ENCODE measurements at regions not wholly inside any gene's neighbourhood (a gene's known extent, or its start where the extent isn't known, plus 50 kb on each side); places are given as distances from the start of the nearest gene placed in this dataset.

DNA sequence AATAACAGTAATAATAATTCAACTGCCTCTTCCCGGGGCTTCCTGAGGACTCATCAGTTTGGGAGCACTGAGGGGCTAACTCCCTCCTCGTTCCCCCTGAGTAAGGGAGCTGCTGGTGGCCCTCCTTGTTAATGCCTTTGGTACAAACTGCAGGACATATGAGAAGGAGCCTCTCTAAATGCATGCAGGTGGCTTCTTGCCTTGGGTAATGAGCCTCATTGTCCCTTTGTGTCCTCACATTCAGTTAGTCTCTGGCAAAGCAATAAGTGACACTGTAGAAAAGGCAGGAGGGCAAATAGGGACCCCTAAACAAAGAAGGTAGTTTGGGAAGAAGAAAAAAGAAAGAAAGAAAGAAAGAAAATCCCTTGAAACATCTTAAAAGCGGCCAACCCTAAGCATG, 95.4 kb upstream of the ERCC6L2 start:
- TF ChIP-seq, protein P1, sequence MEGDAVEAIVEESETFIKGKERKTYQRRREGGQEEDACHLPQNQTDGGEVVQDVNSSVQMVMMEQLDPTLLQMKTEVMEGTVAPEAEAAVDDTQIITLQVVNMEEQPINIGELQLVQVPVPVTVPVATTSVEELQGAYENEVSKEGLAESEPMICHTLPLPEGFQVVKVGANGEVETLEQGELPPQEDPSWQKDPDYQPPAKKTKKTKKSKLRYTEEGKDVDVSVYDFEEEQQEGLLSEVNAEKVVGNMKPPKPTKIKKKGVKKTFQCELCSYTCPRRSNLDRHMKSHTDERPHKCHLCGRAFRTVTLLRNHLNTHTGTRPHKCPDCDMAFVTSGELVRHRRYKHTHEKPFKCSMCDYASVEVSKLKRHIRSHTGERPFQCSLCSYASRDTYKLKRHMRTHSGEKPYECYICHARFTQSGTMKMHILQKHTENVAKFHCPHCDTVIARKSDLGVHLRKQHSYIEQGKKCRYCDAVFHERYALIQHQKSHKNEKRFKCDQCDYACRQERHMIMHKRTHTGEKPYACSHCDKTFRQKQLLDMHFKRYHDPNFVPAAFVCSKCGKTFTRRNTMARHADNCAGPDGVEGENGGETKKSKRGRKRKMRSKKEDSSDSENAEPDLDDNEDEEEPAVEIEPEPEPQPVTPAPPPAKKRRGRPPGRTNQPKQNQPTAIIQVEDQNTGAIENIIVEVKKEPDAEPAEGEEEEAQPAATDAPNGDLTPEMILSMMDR (conservative IDR thresholded peaks at IDR 0.05; ENCODE audit: low read depth, low read length): no peak
- TF ChIP-seq EZH2phosphoT487 (IDR thresholded peaks at IDR 0.05; ENCODE audit: borderline replicate concordance, low read length): no peak

Data from PC-3 (cell line).